ENCODE measurements at regions not wholly inside any gene's neighbourhood (a gene's known extent, or its start where the extent isn't known, plus 50 kb on each side); places are given as distances from the start of the nearest gene placed in this dataset.
"Not testable (repeated sequence)": the region's sequence is repeated elsewhere in the genome, so short reads cannot be mapped to it uniquely, and the experiment has no call there.

GRCh38 chr16:26569793-26570192 lies 496.9 kb upstream of the C16orf82 start:
- no peak for TF ChIP-seq CTCF (IDR thresholded peaks at IDR 0.05; ENCODE audit: insufficient read depth, low read length, poor library complexity, severe bottlenecking)
- DNase-seq (ENCODE audit: low read depth): no peak
- no peaks in the 10 kb centered on the region for H3K27me3 ChIP-seq (ENCODE audit: control insufficient read depth, insufficient read depth, low read length)

GRCh38 chr16:26578748-26579147 lies 488.0 kb upstream of the C16orf82 start:
- Histone ChIP-seq H3K4me3 (ENCODE audit: low read depth, low read length) (no peak overlapping the region), H3K36me3 (ENCODE audit: control insufficient read depth, insufficient read depth, low read length) (no peaks in the 10 kb centered on the region), H3K27me3 (ENCODE audit: control insufficient read depth, insufficient read depth, low read length) (no peaks in the 10 kb centered on the region)
- no peak for DNase-seq (ENCODE audit: low read depth)
- no peak for TF ChIP-seq CTCF (IDR thresholded peaks at IDR 0.05; ENCODE audit: insufficient read depth, low read length, poor library complexity, severe bottlenecking)

More at GRCh38 chr16:26569793-26570192, 496.9 kb upstream of the C16orf82 start:
- H3K36me3 ChIP-seq (ENCODE audit: control insufficient read depth, insufficient read depth, low read length): no peaks in the 10 kb centered on the region
- no peak overlapping the region for H3K4me3 ChIP-seq (ENCODE audit: low read depth, low read length)

- no peak for DNase-seq (ENCODE audit: low read depth)
- H3K27me3 ChIP-seq (ENCODE audit: control insufficient read depth, insufficient read depth, low read length): no peaks in the 10 kb centered on the region
- no peak for TF ChIP-seq CTCF (IDR thresholded peaks at IDR 0.05; ENCODE audit: insufficient read depth, low read length, poor library complexity, severe bottlenecking)
Measured at GRCh38 chr16:26583803-26584202, 482.9 kb upstream of the C16orf82 start.

GRCh38 chr16:26593700-26594099 lies 473.0 kb upstream of the C16orf82 start:
- TF ChIP-seq CTCF (IDR thresholded peaks at IDR 0.05; ENCODE audit: insufficient read depth, low read length, poor library complexity, severe bottlenecking): no peak
- Histone ChIP-seq H3K36me3 (ENCODE audit: control insufficient read depth, insufficient read depth, low read length) (no peaks in the 10 kb centered on the region), H3K27me3 (ENCODE audit: control insufficient read depth, insufficient read depth, low read length) (no peaks in the 10 kb centered on the region), H3K4me3 (ENCODE audit: low read depth, low read length) (no peak overlapping the region)
- DNase-seq (ENCODE audit: low read depth): no peak

More at GRCh38 chr16:26583803-26584202, 482.9 kb upstream of the C16orf82 start:
- Histone ChIP-seq H3K36me3 (ENCODE audit: control insufficient read depth, insufficient read depth, low read length) (no peaks in the 10 kb centered on the region), H3K4me3 (ENCODE audit: low read depth, low read length) (no peak overlapping the region)

GRCh38 chr16:26594666-26595065 lies 472.1 kb upstream of the C16orf82 start:
- Histone ChIP-seq H3K36me3 (ENCODE audit: control insufficient read depth, insufficient read depth, low read length) (no peaks in the 10 kb centered on the region), H3K4me3 (ENCODE audit: low read depth, low read length) (no peak overlapping the region), H3K27me3 (ENCODE audit: control insufficient read depth, insufficient read depth, low read length) (no peaks in the 10 kb centered on the region)
- TF ChIP-seq CTCF (IDR thresholded peaks at IDR 0.05; ENCODE audit: insufficient read depth, low read length, poor library complexity, severe bottlenecking): no peak
- no peak for DNase-seq (ENCODE audit: low read depth)

GRCh38 chr16:26595199-26595598 lies 471.5 kb upstream of the C16orf82 start:
- DNase-seq (ENCODE audit: low read depth): no peak
- no peak for TF ChIP-seq CTCF (IDR thresholded peaks at IDR 0.05; ENCODE audit: insufficient read depth, low read length, poor library complexity, severe bottlenecking)
- H3K4me3 ChIP-seq (ENCODE audit: low read depth, low read length): no peak overlapping the region
- H3K36me3 ChIP-seq (ENCODE audit: control insufficient read depth, insufficient read depth, low read length): no peaks in the 10 kb centered on the region
- H3K27me3 ChIP-seq (ENCODE audit: control insufficient read depth, insufficient read depth, low read length): no peaks in the 10 kb centered on the region

- not testable (repeated sequence) for DNase-seq (ENCODE audit: low read depth); H3K27me3 ChIP-seq (ENCODE audit: control insufficient read depth, insufficient read depth, low read length); H3K36me3 ChIP-seq (ENCODE audit: control insufficient read depth, insufficient read depth, low read length); H3K4me3 ChIP-seq (ENCODE audit: low read depth, low read length)
Measured at GRCh38 chr16:26596033-26596432, 470.7 kb upstream of the C16orf82 start.
